HepG2 (cell line): ENCODE measurements at regions not wholly inside any gene's neighbourhood (a gene's known extent, or its start where the extent isn't known, plus 50 kb on each side); places are given as distances from the start of the nearest gene placed in this dataset.

Experiments
- ATAC-seq: fragments of 200-7000 bp; cut with Tn5 transposase; 3 replicates; pipeline ENCODE4 v1.9.1; 2020; ENCODE audit warnings: mild to moderate bottlenecking, moderate library complexity
- BruUV-seq: library from RNA; stranded (reverse); fragments of 400-500 nt; replicated peaks from 2 replicates; lab custom pipeline; 2021; lab: Mats Ljungman, UMichigan
- CTCF ChIA-PET: fragments of 300-600 bp; formaldehyde crosslinking; extraction: SDS; loops from one replicate; lab custom pipeline; 2021; ENCODE audit warnings: low total read pairs, inconsistent platforms, low intra/inter-chr PET ratio; lab: Yijun Ruan, JAX
- POLR2A ChIA-PET: fragments of 350-600 bp; sonication (Branson Sonifier 250); formaldehyde crosslinking; loops from one replicate; lab custom pipeline; 2020; ENCODE audit warnings: antibody characterized with exemption, inconsistent platforms; lab: Yijun Ruan, JAX
- DNase-seq: peaks from one replicate; pipeline ENCODE4 v3.0.0-alpha.2; 2015; ENCODE audit warnings: low spot score
- FAIRE-seq: peaks from 3 replicates; lab custom pipeline; 2011; peaks lifted over from hg19 to GRCh38; lab: Jason Lieb, UNC
- H2AFZ ChIP-seq: one replicate; pipeline ENCODE4 v1.6.1; 2011; ENCODE audit warnings: low read length, inconsistent platforms
- H3K27ac ChIP-seq: fragments of 300-600 bp; 3 replicates; pipeline ENCODE4 v1.8.0; 2011; ENCODE audit warnings: mixed run types, mild to moderate bottlenecking, mixed read lengths, low read length, inconsistent platforms; ENCODE audit not compliant: insufficient read depth; ENCODE audit errors: extremely low read length
- H3K27me3 ChIP-seq, 2 experiments: fragments of 200-600 bp in 1 of 2; 2 replicates in 1 of 2; 3 replicates in 1 of 2; pipeline versions ENCODE4 v1.6.0 to v1.8.0; 2011; ENCODE audit warnings: low read length in 2 of 2, mild to moderate bottlenecking in 2 of 2, moderate library complexity in 2 of 2, inconsistent platforms in 1 of 2; ENCODE audit not compliant: insufficient read depth in 2 of 2, control insufficient read depth in 1 of 2
- H3K36me3 ChIP-seq, 2 experiments: fragments of 200-600 bp in 1 of 2; replicated peaks in 1 of 2; 2 replicates in 1 of 2; 3 replicates in 1 of 2; pipeline versions ENCODE4 v1.5.1 to v1.8.0; 2011; ENCODE audit warnings: low read length in 2 of 2, inconsistent platforms in 1 of 2; ENCODE audit not compliant: insufficient read depth in 2 of 2, control insufficient read depth in 1 of 2
- H3K4me1 ChIP-seq: 2 replicates; pipeline ENCODE4 v1.5.1; 2012; ENCODE audit warnings: low read length, inconsistent platforms; ENCODE audit not compliant: insufficient read depth
- H3K4me2 ChIP-seq: 2 replicates; pipeline ENCODE4 v1.6.0; 2011; ENCODE audit warnings: low read depth, low read length, inconsistent platforms
- H3K4me3 ChIP-seq, 3 experiments: fragments of 200-600 bp in 1 of 3; sonication (generic), shearing (Covaris generic) in 1 of 3; replicated peaks in 1 of 3; 2 replicates each; pipeline ENCODE4 v1.5.1; 2011 to 2016; ENCODE audit warnings: low read length in 3 of 3, inconsistent platforms in 2 of 3, low read depth in 2 of 3, mild to moderate bottlenecking in 2 of 3, control low read depth in 1 of 3, mixed read lengths in 1 of 3; ENCODE audit not compliant: insufficient read depth in 1 of 3
- H3K79me2 ChIP-seq: one replicate; pipeline ENCODE4 v1.6.1; 2011; ENCODE audit warnings: low read length, inconsistent platforms; ENCODE audit not compliant: insufficient read depth
- H3K9ac ChIP-seq: 2 replicates; pipeline ENCODE4 v1.6.0; 2011; ENCODE audit warnings: mild to moderate bottlenecking, low read depth, low read length, inconsistent platforms; ENCODE audit not compliant: insufficient read depth
- H3K9me3 ChIP-seq: 2 replicates; pipeline ENCODE4 v1.5.1; 2012; ENCODE audit warnings: mild to moderate bottlenecking, low read length
- H4K20me1 ChIP-seq: 2 replicates; pipeline ENCODE4 v1.6.0; 2011; ENCODE audit warnings: inconsistent platforms, mild to moderate bottlenecking, low read length, moderate library complexity; ENCODE audit not compliant: insufficient read depth
- ADNP ChIP-seq: sonication (generic); formaldehyde crosslinking; IDR thresholded peaks from 2 replicates; pipeline ENCODE4 v1.4.0; 2020; ENCODE audit warnings: missing genetic modification reagents
- GABPB1 ChIP-seq: IDR thresholded peaks from 2 replicates; pipeline ENCODE4 v1.6.1; 2016; ENCODE audit warnings: mild to moderate bottlenecking, missing genetic modification reagents, moderate library complexity, missing compliant biosample characterization
- GTF3A ChIP-seq: sonication (generic); formaldehyde crosslinking; conservative IDR thresholded peaks from 2 replicates; pipeline ENCODE4 v1.4.0; 2020; ENCODE audit warnings: mild to moderate bottlenecking, missing genetic modification reagents
- HOXA7 ChIP-seq: sonication (generic); formaldehyde crosslinking; IDR thresholded peaks from 2 replicates; pipeline ENCODE4 v1.8.1; 2022; ENCODE audit warnings: mild to moderate bottlenecking, missing genetic modification reagents, moderate library complexity
- NFYB ChIP-seq: sonication (generic); formaldehyde crosslinking; IDR thresholded peaks from 2 replicates; pipeline ENCODE4 v1.4.0; 2020; ENCODE audit warnings: missing genetic modification reagents
- POLR2A ChIP-seq, 2 experiments: IDR thresholded peaks; 2 replicates each; pipeline ENCODE4 v1.6.1; 2011; ENCODE audit warnings: low read depth in 2 of 2, low read length in 2 of 2, mild to moderate bottlenecking in 1 of 2, moderate library complexity in 1 of 2; ENCODE audit not compliant: insufficient read depth in 1 of 2
- RARA ChIP-seq: IDR thresholded peaks from 2 replicates; pipeline ENCODE4 v1.6.1; 2016; ENCODE audit warnings: missing genetic modification reagents, missing compliant biosample characterization
- RBM39 ChIP-seq: fragments of 200-400 bp; formaldehyde crosslinking; IDR thresholded peaks from one replicate; pipeline ENCODE4 v1.6.1; 2018; ENCODE audit warnings: antibody characterized with exemption, mild to moderate bottlenecking, low read depth, low read length; ENCODE audit not compliant: poor library complexity, severe bottlenecking
- SCMH1 ChIP-seq: sonication (generic); formaldehyde crosslinking; IDR thresholded peaks from 2 replicates; pipeline ENCODE4 v1.9.0; 2021; ENCODE audit warnings: missing genetic modification reagents, mild to moderate bottlenecking, borderline replicate concordance
- ZNF672 ChIP-seq: sonication (generic); formaldehyde crosslinking; IDR thresholded peaks from 2 replicates; pipeline ENCODE4 v1.8.1; 2022; ENCODE audit warnings: missing genetic modification reagents
- in situ Hi-C: cut with HindIII; loops from 2 replicates; pipeline ENCODE4 v1.10.0; 2017; ENCODE audit warnings: low pct_unique_long_range_greater_than_20kb; ENCODE audit not compliant: extremely low pct_ligation_motif_present
- intact Hi-C: fragments of 100-400 bp; cut with micrococcal nuclease; formaldehyde crosslinking; loops from one replicate; pipeline ENCODE4 v1.10.0; 2022; ENCODE audit not compliant: unreplicated experiment
- TF ChIP-seq, protein P1 (sequence below): sonication (generic); formaldehyde crosslinking; IDR thresholded peaks from 2 replicates; pipeline ENCODE4 v1.5.0; 2020; ENCODE audit warnings: mild to moderate bottlenecking, missing genetic modification reagents, borderline replicate concordance
- TF ChIP-seq, protein P2 (sequence below): sonication (generic); formaldehyde crosslinking; conservative IDR thresholded peaks from 2 replicates; pipeline ENCODE4 v1.4.0; 2020; ENCODE audit warnings: missing genetic modification reagents
- TF ChIP-seq, protein P3 (sequence below): sonication (generic); formaldehyde crosslinking; IDR thresholded peaks from 2 replicates; pipeline ENCODE4 v1.4.0; 2020; ENCODE audit warnings: mild to moderate bottlenecking, missing genetic modification reagents
- TF ChIP-seq, protein P4 (sequence below): IDR thresholded peaks from 2 replicates; pipeline ENCODE4 v1.6.1; 2012; ENCODE audit warnings: inconsistent platforms
- TF ChIP-seq, protein P5 (sequence below): sonication (generic); formaldehyde crosslinking; IDR thresholded peaks from 2 replicates; pipeline ENCODE4 v1.8.1; 2023; ENCODE audit warnings: mild to moderate bottlenecking, inconsistent platforms, moderate library complexity, missing genetic modification reagents, borderline replicate concordance
- TF ChIP-seq, protein P6 (sequence below): fragments of 450-650 bp; IDR thresholded peaks from 2 replicates; pipeline ENCODE4 v1.6.1; 2017; ENCODE audit warnings: mild to moderate bottlenecking

DNA sequence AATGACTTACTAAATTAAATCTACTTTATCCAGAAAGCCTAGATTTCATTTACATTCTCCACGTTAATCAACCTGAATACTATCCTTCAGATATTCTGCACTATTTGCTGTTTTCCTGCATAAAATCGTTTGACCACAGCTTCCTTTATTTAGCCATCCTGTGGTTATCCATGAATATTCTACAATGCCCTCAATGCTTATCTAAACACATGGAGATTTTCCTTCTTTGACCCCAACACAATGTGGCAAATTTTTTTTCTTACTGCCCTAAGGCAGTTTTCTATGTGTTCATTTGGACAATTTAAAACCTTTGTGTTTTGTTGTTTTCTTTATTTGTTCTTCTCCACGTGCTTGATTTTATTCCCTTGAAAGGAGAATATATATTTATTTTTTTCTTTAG lies 495.5 kb upstream of the ROBO1 start (continued):
- TF ChIP-seq, protein P1, sequence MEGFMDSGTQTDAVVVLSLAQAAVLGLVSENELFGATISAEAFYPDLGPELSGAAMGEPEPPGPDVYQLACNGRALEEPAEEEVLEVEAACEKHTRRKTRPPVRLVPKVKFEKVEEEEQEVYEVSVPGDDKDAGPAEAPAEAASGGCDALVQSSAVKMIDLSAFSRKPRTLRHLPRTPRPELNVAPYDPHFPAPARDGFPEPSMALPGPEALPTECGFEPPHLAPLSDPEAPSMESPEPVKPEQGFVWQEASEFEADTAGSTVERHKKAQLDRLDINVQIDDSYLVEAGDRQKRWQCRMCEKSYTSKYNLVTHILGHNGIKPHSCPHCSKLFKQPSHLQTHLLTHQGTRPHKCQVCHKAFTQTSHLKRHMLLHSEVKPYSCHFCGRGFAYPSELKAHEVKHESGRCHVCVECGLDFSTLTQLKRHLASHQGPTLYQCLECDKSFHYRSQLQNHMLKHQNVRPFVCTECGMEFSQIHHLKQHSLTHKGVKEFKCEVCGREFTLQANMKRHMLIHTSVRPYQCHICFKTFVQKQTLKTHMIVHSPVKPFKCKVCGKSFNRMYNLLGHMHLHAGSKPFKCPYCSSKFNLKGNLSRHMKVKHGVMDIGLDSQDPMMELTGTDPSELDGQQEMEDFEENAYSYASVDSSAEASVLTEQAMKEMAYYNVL: no peak
- TF ChIP-seq, protein P2, sequence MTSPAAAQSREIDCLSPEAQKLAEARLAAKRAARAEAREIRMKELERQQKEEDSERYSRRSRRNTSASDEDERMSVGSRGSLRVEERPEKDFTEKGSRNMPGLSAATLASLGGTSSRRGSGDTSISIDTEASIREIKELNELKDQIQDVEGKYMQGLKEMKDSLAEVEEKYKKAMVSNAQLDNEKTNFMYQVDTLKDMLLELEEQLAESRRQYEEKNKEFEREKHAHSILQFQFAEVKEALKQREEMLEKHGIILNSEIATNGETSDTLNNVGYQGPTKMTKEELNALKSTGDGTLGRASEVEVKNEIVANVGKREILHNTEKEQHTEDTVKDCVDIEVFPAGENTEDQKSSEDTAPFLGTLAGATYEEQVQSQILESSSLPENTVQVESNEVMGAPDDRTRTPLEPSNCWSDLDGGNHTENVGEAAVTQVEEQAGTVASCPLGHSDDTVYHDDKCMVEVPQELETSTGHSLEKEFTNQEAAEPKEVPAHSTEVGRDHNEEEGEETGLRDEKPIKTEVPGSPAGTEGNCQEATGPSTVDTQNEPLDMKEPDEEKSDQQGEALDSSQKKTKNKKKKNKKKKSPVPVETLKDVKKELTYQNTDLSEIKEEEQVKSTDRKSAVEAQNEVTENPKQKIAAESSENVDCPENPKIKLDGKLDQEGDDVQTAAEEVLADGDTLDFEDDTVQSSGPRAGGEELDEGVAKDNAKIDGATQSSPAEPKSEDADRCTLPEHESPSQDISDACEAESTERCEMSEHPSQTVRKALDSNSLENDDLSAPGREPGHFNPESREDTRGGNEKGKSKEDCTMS: no peak
- TF ChIP-seq NFYB (no peak), GTF3A (CRISPR knock-in tag) (no peak), ADNP (CRISPR knock-in tag) (no peak)

DNA sequence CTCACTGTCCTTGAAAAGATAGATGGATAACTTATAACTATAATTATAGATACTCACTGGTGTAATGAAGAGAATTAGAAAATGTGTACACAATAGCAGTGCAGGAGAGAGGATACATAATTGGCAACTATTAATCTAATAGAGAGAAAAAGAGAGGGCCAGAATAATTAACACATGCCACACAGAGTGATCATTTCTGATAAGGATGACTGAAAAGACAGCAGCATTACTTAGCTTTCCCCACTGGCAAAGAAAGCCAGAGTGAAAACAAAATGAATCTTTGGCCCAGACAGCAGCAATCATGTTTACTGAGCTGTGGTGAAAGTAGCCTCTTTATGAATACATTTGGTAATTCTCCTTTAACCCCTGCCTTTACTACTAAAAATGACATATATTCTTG lies 493.3 kb upstream of the ROBO1 start:
- DNase-seq (no peak), ATAC-seq (no peak), FAIRE-seq (no peak)
- H3K9me3 ChIP-seq: no peaks in the 10 kb centered on the region
- no peak overlapping the region for H3K9ac ChIP-seq
- no peak overlapping the region for H3K4me2 ChIP-seq
- H3K4me1 ChIP-seq: no peaks in the 10 kb centered on the region
- H3K27me3 ChIP-seq: no peaks in the 10 kb centered on the region
- intact Hi-C loops: no loop called here
- TF ChIP-seq SCMH1 (CRISPR knock-in tag) (no peak), RARA (CRISPR knock-in tag) (no peak), ZNF672 (CRISPR knock-in tag) (no peak), POLR2A (IDR thresholded peaks at IDR 0.05; ENCODE audit: insufficient read depth in 1 of 2, low read depth in 2 of 2, low read length in 2 of 2) (no peak), RBM39 (no peak), GABPB1 (CRISPR knock-in tag) (no peak), HOXA7 (CRISPR knock-in tag) (no peak)
- TF ChIP-seq, protein P3, sequence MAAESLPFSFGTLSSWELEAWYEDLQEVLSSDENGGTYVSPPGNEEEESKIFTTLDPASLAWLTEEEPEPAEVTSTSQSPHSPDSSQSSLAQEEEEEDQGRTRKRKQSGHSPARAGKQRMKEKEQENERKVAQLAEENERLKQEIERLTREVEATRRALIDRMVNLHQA (CRISPR knock-in tag): no peak
- TF ChIP-seq, protein P4, sequence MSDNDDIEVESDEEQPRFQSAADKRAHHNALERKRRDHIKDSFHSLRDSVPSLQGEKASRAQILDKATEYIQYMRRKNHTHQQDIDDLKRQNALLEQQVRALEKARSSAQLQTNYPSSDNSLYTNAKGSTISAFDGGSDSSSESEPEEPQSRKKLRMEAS: no peak
- TF ChIP-seq, protein P5, sequence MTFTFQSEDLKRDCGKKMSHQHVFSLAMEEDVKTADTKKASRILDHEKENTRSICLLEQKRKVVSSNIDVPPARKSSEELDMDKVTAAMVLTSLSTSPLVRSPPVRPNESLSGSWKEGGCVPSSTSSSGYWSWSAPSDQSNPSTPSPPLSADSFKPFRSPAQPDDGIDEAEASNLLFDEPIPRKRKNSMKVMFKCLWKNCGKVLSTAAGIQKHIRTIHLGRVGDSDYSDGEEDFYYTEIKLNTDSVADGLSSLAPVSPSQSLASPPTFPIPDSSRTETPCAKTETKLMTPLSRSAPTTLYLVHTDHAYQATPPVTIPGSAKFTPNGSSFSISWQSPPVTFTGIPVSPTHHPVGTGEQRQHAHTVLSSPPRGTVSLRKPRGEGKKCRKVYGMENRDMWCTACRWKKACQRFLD (CRISPR knock-in tag): no peak
- TF ChIP-seq, protein P6, sequence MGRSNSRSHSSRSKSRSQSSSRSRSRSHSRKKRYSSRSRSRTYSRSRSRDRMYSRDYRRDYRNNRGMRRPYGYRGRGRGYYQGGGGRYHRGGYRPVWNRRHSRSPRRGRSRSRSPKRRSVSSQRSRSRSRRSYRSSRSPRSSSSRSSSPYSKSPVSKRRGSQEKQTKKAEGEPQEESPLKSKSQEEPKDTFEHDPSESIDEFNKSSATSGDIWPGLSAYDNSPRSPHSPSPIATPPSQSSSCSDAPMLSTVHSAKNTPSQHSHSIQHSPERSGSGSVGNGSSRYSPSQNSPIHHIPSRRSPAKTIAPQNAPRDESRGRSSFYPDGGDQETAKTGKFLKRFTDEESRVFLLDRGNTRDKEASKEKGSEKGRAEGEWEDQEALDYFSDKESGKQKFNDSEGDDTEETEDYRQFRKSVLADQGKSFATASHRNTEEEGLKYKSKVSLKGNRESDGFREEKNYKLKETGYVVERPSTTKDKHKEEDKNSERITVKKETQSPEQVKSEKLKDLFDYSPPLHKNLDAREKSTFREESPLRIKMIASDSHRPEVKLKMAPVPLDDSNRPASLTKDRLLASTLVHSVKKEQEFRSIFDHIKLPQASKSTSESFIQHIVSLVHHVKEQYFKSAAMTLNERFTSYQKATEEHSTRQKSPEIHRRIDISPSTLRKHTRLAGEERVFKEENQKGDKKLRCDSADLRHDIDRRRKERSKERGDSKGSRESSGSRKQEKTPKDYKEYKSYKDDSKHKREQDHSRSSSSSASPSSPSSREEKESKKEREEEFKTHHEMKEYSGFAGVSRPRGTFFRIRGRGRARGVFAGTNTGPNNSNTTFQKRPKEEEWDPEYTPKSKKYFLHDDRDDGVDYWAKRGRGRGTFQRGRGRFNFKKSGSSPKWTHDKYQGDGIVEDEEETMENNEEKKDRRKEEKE: no peak
- no peaks in the 10 kb centered on the region for H4K20me1 ChIP-seq
- H3K27ac ChIP-seq: no peak overlapping the region
- H3K79me2 ChIP-seq: no peaks in the 10 kb centered on the region
- no peak overlapping the region for H3K4me3 ChIP-seq
- BruUV-seq: no TSS peak
- in situ Hi-C loops: no loop called here
- H3K36me3 ChIP-seq: no peaks in the 10 kb centered on the region
- ChIA-PET CTCF (no interaction called here), POLR2A (no interaction called here)
- H2AFZ ChIP-seq: no peak overlapping the region
